ENCODE measurements at regions not wholly inside any gene's neighbourhood (a gene's known extent, or its start where the extent isn't known, plus 50 kb on each side); places are given as distances from the start of the nearest gene placed in this dataset.
"Not testable (repeated sequence)": the region's sequence is repeated elsewhere in the genome, so short reads cannot be mapped to it uniquely, and the experiment has no call there.

- TF ChIP-seq, protein P1, sequence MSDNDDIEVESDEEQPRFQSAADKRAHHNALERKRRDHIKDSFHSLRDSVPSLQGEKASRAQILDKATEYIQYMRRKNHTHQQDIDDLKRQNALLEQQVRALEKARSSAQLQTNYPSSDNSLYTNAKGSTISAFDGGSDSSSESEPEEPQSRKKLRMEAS (IDR thresholded peaks at IDR 0.05; ENCODE audit: low read depth): not testable (repeated sequence)
- TF ChIP-seq, protein P2, sequence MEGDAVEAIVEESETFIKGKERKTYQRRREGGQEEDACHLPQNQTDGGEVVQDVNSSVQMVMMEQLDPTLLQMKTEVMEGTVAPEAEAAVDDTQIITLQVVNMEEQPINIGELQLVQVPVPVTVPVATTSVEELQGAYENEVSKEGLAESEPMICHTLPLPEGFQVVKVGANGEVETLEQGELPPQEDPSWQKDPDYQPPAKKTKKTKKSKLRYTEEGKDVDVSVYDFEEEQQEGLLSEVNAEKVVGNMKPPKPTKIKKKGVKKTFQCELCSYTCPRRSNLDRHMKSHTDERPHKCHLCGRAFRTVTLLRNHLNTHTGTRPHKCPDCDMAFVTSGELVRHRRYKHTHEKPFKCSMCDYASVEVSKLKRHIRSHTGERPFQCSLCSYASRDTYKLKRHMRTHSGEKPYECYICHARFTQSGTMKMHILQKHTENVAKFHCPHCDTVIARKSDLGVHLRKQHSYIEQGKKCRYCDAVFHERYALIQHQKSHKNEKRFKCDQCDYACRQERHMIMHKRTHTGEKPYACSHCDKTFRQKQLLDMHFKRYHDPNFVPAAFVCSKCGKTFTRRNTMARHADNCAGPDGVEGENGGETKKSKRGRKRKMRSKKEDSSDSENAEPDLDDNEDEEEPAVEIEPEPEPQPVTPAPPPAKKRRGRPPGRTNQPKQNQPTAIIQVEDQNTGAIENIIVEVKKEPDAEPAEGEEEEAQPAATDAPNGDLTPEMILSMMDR (IDR thresholded peaks at IDR 0.05): not testable (repeated sequence)
- not testable (repeated sequence) for TF ChIP-seq EP300 (IDR thresholded peaks at IDR 0.05; ENCODE audit: borderline replicate concordance in 1 of 2, low read depth in 1 of 2, low read length in 1 of 2); POLR2AphosphoS5 (IDR thresholded peaks at IDR 0.05; ENCODE audit: low read depth, low read length); MXI1 (IDR thresholded peaks at IDR 0.05; ENCODE audit: low read depth, low read length); GABPA (IDR thresholded peaks at IDR 0.05; ENCODE audit: low read depth); YY1 (IDR thresholded peaks at IDR 0.05; ENCODE audit: low read depth)
- TF ChIP-seq, protein P3, sequence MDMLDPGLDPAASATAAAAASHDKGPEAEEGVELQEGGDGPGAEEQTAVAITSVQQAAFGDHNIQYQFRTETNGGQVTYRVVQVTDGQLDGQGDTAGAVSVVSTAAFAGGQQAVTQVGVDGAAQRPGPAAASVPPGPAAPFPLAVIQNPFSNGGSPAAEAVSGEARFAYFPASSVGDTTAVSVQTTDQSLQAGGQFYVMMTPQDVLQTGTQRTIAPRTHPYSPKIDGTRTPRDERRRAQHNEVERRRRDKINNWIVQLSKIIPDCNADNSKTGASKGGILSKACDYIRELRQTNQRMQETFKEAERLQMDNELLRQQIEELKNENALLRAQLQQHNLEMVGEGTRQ (IDR thresholded peaks at IDR 0.05; ENCODE audit: borderline replicate concordance, low read depth, low read length): not testable (repeated sequence)
These were observed 1373.1 kb upstream of the DEFB115 start for GRCh38 chr20:29884322-29884721.
